ENCODE measurements at regions not wholly inside any gene's neighbourhood (a gene's known extent, or its start where the extent isn't known, plus 50 kb on each side); places are given as distances from the start of the nearest gene placed in this dataset.

GRCh38 chr9:38181232-38181631 is 112.2 kb upstream of the SHB start:
- no peak for TF ChIP-seq CTCF (conservative IDR thresholded peaks at IDR 0.05 in 1 of 2, IDR thresholded peaks at IDR 0.05 in 1 of 2; ENCODE audit: extremely low read depth in 1 of 2, insufficient read depth in 1 of 2, low read depth in 1 of 2, low read length in 2 of 2)
- TF ChIP-seq EZH2 (IDR thresholded peaks at IDR 0.05; ENCODE audit: borderline replicate concordance, low read length): no peak

Data from mammary epithelial cell (primary cell).